ENCODE measurements at regions not wholly inside any gene's neighbourhood (a gene's known extent, or its start where the extent isn't known, plus 50 kb on each side); places are given as distances from the start of the nearest gene placed in this dataset.
"Not testable (repeated sequence)": the region's sequence is repeated elsewhere in the genome, so short reads cannot be mapped to it uniquely, and the experiment has no call there.

DNA sequence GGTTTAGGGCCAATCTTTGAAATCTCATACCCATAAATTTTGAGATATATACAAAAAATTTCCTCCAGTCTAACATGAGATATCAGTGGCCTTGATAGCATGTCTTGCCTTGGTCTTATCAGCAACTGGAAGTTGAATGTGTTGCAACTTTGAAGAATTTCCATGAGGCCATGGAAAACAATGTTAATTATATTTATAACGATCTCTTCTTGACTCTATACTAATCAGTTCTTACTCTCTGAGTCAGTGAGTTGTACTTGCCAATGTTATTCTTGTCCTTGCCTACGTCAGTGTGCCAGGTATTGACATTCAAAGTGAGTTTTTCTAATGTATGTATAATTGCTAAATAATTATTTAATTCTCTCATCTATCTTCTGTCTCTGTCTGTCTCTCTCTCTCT is 535.1 kb downstream of the KCNA4 start:
- no peak for DNase-seq

DNA sequence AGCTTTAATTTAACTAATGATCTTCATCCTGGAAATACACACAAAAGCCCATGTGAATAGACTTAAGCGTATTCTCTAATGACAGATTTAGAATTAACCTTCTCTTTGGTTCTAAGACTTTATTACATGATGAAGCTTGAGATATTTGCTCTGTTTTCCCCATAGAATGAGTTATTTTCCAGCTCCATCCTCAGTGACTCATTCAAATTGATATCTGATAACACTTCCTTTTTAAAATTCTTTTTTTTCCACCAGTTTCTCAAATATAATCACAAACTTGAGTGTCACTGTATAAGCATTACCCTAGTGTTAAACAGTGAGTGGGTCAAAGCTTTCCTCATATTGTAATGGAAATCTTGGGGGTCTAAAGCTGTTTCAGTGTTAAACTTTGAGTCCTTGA is 535.8 kb downstream of the KCNA4 start:
- no peak for DNase-seq

DNA sequence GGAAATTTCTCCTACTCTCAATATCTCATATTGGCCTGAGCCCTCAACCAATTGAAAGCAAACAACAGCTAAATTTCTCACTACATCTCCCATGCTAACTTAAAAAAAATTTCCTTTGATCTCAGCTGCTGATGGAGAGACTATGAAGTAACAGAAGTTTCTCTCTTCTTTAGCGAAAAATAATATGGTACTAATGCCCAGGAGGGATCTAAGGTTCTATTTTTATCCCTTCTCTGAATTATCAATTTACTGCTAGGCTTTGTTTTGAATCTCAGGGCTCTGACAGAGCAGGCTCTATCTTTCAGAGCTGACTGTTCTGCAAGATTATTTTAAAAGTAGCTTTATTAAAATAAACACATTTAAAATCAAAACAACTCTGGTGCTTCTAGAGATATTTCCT is 558.6 kb downstream of the KCNA4 start:
- DNase-seq: no peak

DNA sequence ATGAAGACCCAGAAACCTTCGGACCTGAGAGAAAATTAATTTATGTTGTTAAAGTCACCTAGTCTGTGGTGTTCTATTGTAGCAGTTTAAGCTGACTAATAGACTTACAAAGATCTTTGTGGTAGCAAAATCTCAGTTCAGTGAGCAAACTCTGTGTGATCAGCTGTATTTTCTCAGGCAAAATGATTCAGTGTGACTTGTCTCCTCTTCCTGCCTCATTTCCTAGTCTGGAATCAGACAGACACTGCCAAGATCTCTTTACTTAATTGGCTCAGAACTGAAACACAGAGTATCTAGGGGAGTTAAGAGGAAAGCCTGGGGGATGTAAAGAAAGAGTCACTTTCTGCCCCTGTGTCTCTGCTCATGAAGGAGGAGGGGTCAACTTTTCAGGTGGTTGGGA is 564.7 kb downstream of the KCNA4 start:
- no peak for DNase-seq

DNA sequence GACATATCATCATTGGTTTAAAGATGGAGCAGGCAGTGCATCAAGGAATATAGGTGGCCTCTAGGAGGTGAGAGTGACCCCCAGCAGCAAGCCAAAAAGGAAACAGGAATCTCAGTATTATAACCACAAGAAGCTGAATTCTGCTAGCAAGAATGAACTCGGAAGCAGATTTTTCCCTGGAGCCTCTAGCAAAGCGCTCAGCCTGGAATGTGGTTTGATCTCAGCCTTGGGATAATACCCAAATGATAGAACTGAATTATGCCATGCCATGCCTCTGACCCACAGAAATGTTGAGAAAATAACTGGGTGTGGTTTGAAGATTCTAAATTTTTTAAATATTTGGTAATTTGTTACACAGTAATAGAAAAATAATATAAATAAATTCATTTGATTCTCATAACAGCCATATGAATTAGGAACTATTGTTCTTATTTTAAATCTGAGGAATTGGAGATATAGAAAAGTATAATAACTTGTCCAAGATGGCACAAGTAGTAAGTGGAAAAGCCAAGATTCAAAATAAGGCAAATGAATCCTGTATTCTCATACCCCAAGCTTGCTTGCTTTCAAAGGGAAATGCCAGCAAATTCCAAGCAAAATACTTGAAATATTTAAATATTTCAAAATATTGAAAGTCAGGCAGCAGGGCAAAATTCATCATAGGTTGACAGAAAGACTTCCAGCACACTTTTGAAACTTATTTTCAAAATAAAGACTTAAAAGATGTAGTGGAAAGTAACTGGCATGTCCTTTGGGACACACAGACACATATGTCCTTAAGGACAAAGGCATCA is 567.4 kb downstream of the KCNA4 start:
- DNase-seq: no peak

DNA sequence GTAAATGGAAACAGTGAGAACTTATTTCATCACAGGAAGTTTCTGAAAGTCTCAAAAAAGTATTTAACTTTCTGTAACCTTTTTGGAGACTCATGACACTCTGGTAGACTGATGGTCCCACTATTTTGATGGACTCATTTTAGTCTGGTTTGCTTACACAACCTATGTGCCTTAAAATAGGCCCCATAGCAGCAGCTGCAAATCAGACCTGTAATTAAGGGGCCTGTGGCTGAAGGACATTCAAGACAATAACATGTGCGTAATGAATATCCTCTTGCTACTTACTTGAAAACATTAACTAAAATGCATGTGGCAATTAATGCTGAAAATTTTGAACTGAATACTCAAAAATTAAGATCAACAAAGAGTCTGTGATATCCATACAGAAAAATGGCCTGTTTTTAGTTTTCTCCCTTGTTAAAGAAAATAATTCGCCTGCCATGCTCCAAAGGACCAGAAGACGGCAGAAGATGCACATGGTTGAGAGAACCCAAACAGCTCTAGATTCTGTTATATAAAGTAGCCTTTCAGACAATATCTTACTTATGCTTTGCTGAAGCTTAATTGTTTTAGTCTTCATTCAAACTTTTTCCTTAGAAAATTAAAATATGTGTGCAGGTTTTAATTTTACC is 568.5 kb downstream of the KCNA4 start:
- no peak for DNase-seq

DNA sequence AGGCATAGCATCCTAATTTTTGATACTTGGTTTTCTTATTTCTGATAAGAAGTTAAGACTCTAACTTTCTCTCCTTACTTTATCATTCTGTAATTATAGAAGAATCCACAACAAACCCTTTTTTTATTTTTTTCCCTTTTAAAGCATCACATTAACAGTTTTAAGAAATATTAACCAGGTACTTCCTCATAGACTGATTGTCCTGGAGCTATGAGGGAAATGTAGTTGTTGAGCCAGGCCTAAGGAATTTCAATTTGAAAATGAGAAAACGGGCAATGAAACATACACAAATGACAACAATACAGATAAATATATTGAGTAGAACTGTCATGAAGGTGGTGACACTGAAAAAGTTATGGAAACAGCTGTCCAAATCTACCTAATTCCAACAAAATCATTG is 569.0 kb downstream of the KCNA4 start:
- DNase-seq: no peak

DNA sequence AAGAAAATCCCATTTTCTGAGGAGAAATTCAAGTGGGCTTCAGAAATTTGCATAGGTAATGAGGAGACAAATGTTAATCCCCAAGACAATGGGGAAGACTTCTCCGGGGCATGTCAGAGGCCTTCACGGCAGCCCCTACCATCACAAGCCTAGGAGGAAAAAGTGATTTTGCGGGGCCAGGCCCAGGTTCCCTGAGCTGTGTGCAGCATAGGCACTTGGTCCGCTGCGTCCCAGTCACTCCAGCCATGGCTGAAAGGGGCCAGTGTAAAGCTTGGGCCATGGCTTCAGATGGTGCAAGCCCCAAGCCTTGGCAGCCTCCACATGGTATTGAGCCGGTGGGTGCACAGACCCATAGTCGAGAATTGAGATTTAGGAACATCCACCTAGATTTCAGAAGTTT is 570.7 kb downstream of the KCNA4 start:
- no peak for DNase-seq

DNA sequence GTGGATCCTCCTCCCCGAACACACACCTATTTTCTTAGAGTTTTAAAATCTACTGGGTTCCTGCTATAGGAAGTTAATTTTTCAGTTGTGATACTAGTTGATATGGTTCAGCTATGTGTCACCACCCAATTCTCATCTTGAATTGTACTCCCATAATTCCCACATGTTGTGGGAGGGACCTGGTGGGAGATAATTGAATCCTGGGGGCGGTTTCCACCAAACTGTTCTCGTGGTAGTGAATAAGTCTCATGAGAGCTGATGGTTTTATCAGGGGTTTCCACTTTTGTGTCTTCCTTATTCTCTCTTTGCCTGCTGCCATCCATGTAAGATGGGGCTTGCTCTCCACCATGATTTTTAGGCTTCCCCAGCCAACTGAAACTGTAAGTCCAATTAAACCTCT is 571.6 kb downstream of the KCNA4 start:
- DNase-seq: not testable (repeated sequence)

DNA sequence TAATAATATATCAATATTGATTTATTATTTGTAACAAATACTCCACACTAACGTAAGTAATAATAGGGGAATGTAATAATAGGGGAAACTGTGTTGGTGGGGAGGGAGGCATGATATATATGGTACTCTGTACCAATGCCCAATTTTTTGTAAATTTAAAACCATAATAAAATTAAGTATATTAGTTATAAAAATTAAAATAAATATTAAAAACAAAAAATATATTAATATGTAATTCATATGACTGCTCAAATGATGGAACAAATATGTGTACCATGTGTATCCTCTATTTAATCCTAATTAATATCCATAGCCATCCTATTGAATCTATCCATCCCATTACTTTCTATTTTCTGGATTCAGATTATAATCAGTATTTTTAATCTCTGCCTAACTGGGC is 578.0 kb downstream of the KCNA4 start:
- DNase-seq: no peak

DNA sequence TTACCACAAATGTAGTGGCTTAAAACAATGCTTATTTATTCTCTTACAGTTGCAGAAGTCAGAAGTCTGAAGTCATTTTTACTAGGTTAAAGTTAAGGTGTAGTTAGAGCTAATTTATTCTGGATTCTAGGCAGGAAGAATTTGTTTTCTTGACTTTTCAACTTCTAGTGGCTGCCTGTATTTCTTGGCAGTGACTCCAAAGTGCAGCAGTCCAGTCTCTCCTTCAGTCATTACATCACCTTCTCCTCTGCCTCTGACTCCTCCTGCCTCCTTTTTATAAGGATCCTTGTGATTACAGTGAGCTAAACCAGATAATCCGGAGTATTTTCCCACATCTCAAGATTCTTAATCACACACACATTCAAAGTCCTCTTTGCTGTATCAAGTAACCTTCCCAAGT is 581.4 kb downstream of the KCNA4 start:
- no peak for DNase-seq

DNA sequence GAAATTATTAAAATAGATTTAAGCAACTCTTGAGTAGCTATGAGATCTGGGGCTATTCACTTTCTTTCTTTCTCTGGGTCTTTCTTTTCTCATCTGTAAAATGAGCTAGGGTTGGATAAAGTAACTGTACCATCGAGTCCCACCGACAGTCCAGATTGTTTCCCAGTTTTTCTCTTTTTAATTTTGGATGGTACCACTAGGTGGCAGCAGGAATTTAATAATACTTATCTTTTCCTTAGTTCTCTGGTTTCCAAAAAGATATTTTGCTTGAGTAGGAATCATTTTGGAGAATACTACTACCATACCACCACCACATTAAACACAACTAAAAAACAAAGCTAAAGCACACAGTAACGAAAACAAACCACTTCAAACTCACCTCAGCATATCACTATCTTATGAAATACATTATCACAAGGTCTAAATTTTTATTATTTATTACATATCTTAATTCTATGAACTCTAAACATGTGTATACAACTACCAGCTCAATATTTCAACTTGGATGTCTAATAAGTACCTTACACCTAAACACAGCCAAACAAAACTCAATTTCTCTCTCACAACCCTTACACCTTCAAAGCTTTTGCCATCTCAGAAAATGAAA is 584.0 kb downstream of the KCNA4 start:
- DNase-seq: no peak

DNA sequence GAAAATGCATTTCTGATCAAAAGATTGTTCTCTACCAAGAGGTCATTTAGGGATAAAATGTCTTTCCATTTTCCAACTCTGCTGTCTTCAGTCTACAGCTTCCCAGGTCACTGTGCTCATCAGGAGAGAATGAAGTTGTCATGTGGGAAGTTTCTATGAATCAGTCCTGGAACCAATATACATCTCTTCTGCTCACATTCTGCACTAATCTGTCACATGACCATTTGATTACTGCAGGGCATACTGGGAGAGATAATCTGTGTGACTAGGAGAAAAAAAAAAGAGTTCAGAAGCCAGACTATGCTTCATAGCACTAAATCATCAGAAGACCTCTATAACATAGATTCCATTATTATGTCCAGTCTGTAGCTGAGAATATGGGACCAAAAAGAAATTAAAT is 611.5 kb downstream of the KCNA4 start:
- DNase-seq: no peak

DNA sequence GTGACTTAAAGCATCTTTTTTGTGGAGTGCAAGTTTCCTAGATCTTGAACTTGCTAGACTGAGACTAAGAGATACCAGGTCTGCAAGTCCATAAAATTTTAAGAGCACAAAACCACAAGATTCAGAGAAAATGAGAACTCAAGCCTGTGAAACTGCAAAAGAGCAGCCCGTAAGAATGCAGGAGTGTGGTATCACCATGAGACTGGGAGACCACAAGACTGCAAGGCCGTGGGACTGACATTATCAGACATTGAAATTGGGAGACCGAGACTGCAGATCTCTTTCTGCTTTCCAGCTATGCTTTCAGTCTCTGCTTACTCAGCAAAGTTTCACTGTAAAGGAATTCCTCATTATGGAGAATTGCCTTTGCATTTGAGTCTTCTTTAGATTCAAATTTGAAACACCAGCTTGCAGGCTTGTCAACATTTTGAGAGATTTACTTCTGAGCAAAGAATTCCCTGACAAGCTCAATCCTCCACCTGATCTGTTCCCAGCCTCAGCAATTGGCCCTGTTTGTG is 621.2 kb downstream of the KCNA4 start:
- no peak for DNase-seq

DNA sequence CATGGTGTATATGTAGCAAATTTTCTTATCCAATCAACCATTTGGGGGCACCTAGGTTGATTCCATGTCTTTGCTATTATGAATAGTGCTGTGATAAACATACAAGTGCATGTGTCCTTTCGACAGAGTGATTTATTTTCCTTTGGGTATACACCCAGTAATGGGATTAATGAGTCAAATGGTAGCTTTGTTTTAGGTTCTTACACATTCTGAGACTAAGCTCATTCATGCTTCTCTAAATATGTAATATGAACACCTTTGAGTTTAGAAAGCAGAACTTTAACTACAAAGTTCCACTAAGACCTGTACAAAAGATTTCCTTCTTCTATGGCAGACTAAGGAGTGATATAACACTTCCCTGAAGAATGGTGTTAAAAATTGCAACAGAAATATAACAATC is 627.0 kb downstream of the KCNA4 start:
- DNase-seq: no peak

DNA sequence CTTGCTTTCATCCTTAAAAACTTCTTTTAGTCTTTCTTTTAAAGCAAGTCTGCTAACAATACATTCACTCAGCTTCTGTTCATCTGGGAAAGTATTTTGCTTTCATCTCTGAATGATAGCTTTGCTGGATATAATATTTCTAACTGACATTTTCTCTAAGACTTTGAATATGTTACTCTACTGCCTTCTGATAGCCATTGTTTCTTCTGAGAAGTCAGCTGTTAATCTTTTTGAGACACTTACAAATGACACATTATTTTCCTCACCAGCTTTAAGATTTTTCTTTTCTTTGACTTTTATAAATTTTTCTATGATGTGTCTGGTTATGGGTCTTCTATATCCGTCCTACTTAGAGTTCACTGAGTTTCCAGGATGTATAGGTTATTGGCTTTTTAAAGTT is 643.1 kb downstream of the KCNA4 start:
- no peak for DNase-seq

DNA sequence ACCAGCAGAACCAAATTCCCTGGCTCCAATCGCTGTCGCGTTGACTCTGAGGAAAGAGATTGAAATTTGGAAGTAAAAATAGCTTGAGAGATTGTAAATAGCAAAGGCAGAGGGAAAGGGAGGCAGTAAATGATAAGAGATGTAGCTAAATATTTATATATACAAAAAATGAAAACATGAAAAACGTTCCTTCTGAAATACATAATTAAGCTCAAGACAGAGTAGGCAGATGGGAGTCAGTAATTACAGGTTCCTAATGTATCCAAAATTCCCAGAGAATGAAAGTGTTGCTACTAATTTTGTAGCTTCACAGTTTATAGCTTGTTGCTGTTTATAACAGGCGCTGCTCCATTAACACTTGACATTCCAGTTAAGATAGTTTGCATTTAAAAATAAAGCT is 648.7 kb downstream of the KCNA4 start:
- no peak for DNase-seq

DNA sequence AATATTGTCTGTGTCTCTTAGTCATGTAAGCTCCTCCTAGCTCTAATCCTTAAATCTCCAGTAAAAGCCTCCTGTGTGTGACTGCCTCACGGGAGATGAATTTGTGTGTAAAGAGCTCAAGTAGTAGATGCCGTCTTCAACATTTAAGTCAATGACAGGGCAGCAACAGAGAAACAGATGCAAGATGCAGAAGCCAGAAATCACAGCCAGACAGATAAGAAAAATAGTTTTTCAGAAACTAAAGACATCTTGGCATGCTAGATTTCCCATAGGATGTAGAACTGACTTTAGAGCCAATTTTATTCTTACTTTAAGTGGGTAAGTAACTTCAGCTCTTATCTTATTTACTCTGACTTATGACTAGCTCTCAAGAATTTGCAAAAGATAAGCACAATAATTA is 652.8 kb downstream of the KCNA4 start:
- DNase-seq: no peak

DNA sequence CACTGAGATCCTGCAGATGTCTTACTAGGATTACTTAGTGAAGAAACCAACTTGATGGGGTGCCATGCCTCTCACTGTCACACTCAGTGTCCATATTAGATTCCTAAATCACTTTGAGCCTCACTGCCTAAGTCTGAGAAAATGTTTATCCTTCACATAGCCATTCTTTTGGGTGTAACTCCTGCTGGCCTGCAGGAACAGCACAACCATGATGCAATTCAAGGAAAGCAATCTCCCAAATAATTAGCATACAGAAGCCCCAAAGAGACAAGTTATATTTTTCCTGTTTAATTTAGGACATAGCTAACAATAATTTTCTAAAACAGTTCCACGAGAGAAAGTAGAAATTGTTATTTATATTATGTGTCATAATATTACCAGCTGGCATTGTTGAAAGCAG is 655.5 kb downstream of the KCNA4 start:
- DNase-seq: no peak

DNA sequence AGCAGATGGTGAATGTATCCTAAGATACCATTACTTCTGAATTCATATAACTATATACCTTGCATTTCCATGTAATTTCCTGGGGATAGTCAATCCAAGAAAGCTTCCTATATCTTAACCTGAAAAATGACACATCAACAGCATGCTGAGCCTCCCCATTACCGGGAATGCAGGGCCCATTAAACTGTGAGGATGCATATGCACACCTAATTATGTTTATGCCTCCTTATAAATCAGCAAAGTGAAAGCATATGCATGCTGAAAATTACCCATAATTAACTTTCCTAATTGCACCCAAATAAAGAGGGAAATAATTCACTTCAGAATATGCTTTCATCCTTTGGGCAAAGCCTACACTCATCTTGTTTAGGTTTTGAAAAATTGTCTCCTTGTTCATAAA is 663.0 kb downstream of the KCNA4 start:
- no peak for DNase-seq

DNA sequence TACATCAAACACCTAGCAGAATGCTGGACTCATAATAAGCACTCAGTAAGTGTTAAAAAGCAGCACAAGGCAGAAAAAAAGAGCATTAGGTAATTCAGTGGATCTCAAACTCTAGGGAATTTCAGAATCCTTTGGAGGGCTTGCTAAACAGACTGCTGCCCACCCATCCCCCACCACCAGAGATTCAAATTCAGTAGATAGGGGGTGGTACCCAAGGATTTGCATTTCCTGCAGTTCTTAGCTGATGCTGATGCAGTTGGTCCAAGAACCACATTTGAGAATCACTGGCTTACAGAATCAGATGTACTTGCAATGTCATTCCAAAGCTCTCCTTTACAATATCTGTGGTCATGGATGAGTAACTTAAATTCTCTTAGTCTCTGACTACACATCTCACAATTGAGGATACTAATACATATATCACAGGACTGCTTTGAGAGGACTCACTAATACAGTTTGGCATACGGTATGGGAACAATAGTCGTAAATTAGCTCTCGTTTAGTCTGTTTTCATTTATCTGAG is 664.5 kb downstream of the KCNA4 start:
- no peak for DNase-seq

DNA sequence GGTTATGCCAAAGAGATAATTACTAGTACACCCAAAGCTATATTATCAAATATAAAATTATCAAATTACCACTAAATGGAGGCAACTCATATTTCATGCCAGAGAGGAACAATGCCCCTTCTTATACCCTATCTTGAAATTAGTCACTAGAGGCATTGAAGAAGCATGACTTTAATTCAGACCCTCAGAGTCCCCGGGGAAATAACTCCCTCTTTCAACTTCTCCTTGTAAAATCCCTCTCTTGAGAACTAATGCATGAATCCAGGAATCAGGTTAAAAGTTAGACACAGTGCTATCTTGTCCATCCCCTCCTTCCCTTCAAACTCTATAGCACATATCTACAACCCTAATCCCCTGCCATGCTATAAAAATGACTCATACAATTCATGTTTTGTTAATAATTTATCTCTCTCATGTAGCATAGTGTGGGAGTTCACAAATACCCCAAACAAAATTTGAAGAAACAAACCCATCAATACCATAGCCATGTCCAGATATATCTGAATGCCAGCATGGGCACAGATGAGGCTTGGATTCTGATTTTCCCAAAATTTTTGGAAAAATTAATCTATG is 665.4 kb downstream of the KCNA4 start:
- DNase-seq: no peak

DNA sequence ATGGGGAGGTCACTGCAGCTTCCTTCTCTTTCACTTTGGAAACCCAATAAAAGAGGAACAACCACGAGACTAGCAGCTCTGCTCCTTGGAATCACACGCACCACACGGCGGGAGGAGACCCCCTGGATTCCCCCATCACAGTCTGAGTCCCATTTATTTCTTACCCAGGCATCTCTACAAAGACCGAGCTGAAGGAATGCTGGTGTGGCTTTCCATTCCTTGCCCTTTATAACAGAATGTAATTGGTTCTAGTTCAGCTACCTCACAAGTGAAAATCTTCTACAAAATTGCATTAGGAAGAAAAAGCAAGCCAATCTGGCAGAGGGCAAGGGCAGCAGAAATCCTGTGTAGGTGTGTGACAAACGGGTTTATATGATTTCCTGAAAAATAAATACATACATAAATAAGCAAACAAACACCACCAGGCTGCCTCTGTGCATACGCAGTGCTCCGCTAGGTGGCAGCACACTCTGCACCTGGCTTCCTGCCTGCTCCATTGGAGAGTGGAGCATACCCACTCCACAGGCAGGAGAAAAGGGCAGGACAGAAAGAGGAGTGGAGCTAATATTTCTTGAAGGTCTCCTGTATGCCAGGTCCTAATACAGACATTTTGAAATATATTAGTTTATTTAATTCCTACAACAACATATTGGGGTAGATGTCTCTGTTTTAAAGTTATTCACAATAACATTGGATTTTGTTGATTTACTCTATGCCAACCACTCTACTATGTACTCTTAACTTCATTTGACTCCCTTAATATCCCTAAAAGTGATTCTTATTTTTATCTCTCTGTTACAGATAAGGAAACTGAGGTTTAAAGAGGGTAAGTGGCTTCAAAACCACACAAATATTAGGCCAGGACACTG is 673.1 kb downstream of the KCNA4 start:
- peak; percentile 4 for DNase-seq

Data from stimulated activated CD4-positive, alpha-beta T cell treated with anti-CD3 and anti-CD28 coated beads, Interleukin-4, amount 100 ng/mL, for 1 hour (primary cell).